Posterior vena cava (tissue), 2 donors: ENCODE measurements at regions not wholly inside any gene's neighbourhood (a gene's known extent, or its start where the extent isn't known, plus 50 kb on each side); places are given as distances from the start of the nearest gene placed in this dataset.
"Not testable (repeated sequence)": the region's sequence is repeated elsewhere in the genome, so short reads cannot be mapped to it uniquely, and the experiment has no call there.

Experiments used
- DNase-seq: peaks from one replicate; pipeline ENCODE4 v3.0.0-alpha.2; 2020; ENCODE audit warnings: low spot score
- intact Hi-C, 2 donors: fragments of 100-400 bp; cut with DNase I; formaldehyde crosslinking; loops; one replicate each; pipeline versions ENCODE4 v1.14.1 to v1.14.2; 2022 to 2023
- donor health status: DM: yes; HTN: yes; CAD: no.
- donor health status: DM: yes; HTN: yes; CAD: no.

- DNase-seq, intact Hi-C loops: not testable (repeated sequence)
Measured at GRCh38 chr2:37722971-37723370, 51.5 kb upstream of the CDC42EP3 start.

GRCh38 chr2:37730037-37730818 is 58.8 kb upstream of the CDC42EP3 start:
- intact Hi-C loops: no loop called here
- no peak for DNase-seq

- intact Hi-C loops: not testable (repeated sequence)
Measured at GRCh38 chr2:37732412-37732811, 61.0 kb upstream of the CDC42EP3 start.

GRCh38 chr2:37733251-37733650 is 61.8 kb upstream of the CDC42EP3 start:
- intact Hi-C loops: no loop called here

More at GRCh38 chr2:37732412-37732811, 61.0 kb upstream of the CDC42EP3 start:
- not testable (repeated sequence) for DNase-seq

GRCh38 chr2:37733955-37734354 is 62.5 kb upstream of the CDC42EP3 start:
- intact Hi-C loops, DNase-seq: not testable (repeated sequence)

More at GRCh38 chr2:37733251-37733650, 61.8 kb upstream of the CDC42EP3 start:
- no peak for DNase-seq

GRCh38 chr2:37734891-37735523 is 63.6 kb upstream of the CDC42EP3 start:
- intact Hi-C loops, DNase-seq: not testable (repeated sequence)

GRCh38 chr2:37735524-37735910 is 64.1 kb upstream of the CDC42EP3 start:
- intact Hi-C loops, DNase-seq: not testable (repeated sequence)

- DNase-seq: no peak
- intact Hi-C loops: no loop called here
Measured at GRCh38 chr2:37737507-37737906, 66.1 kb upstream of the CDC42EP3 start.

GRCh38 chr2:37738266-37738885 is 66.9 kb upstream of the CDC42EP3 start:
- no peak for DNase-seq
- intact Hi-C loops: no loop called here

GRCh38 chr2:37739153-37739552 is 67.7 kb upstream of the CDC42EP3 start:
- DNase-seq: no peak
- intact Hi-C loops: no loop called here

- intact Hi-C loops: no loop called here
- no peak for DNase-seq
Measured at GRCh38 chr2:37740164-37740739, 68.8 kb upstream of the CDC42EP3 start.

GRCh38 chr2:37742286-37742685 is 70.8 kb upstream of the CDC42EP3 start:
- intact Hi-C loops: no loop called here
- DNase-seq: no peak

GRCh38 chr2:37744010-37744409 is 72.6 kb upstream of the CDC42EP3 start:
- no peak for DNase-seq

GRCh38 chr2:37744961-37745360 is 73.5 kb upstream of the CDC42EP3 start:
- intact Hi-C loops, DNase-seq: not testable (repeated sequence)

More at GRCh38 chr2:37744010-37744409, 72.6 kb upstream of the CDC42EP3 start:
- intact Hi-C loops: no loop called here

- DNase-seq, intact Hi-C loops: not testable (repeated sequence)
Measured at GRCh38 chr2:37746011-37746410, 74.6 kb upstream of the CDC42EP3 start.

GRCh38 chr2:37746883-37747282 is 75.4 kb upstream of the CDC42EP3 start:
- DNase-seq: no peak
- intact Hi-C loops: no loop called here

- DNase-seq: no peak
- intact Hi-C loops: no loop called here
Measured at GRCh38 chr2:37748541-37748940, 77.1 kb upstream of the CDC42EP3 start.

GRCh38 chr2:37750286-37750685 is 78.8 kb upstream of the CDC42EP3 start:
- intact Hi-C loops, DNase-seq: not testable (repeated sequence)

- intact Hi-C loops: no loop called here
- no peak for DNase-seq
Measured at GRCh38 chr2:37752766-37753165, 81.3 kb upstream of the CDC42EP3 start.

- no peak for DNase-seq
- intact Hi-C loops: no loop called here
Measured at GRCh38 chr2:37753758-37754157, 82.3 kb upstream of the CDC42EP3 start.
